SJSA1 (cell line): ENCODE measurements at regions not wholly inside any gene's neighbourhood (a gene's known extent, or its start where the extent isn't known, plus 50 kb on each side); places are given as distances from the start of the nearest gene placed in this dataset.

Experiments used
- DNase-seq, 2 experiments: peaks; one replicate each; pipeline ENCODE4 v3.0.0-alpha.2; 2015 to 2020; ENCODE audit warnings: low spot score in 2 of 2, low read depth in 1 of 2
- H3K27ac ChIP-seq: fragments of 250-450 bp; sonication (Bioruptor Pico); 2 replicates; pipeline ENCODE4 v1.5.1; 2020; ENCODE audit warnings: mild to moderate bottlenecking, moderate library complexity
- H3K27me3 ChIP-seq: fragments of 250-450 bp; sonication (Bioruptor Pico); replicated peaks from 2 replicates; pipeline ENCODE4 v1.5.1; 2020; ENCODE audit warnings: mild to moderate bottlenecking, moderate library complexity
- H3K36me3 ChIP-seq: fragments of 250-450 bp; sonication (Bioruptor Pico); 2 replicates; pipeline ENCODE4 v1.5.1; 2020; ENCODE audit warnings: mild to moderate bottlenecking
- H3K4me1 ChIP-seq: fragments of 250-450 bp; sonication (Bioruptor Pico); replicated peaks from 2 replicates; pipeline ENCODE4 v1.6.1; 2021; ENCODE audit warnings: mild to moderate bottlenecking
- H3K4me3 ChIP-seq: fragments of 250-450 bp; sonication (Bioruptor Pico); 2 replicates; pipeline ENCODE4 v1.5.1; 2020; ENCODE audit warnings: mild to moderate bottlenecking
- H3K9me3 ChIP-seq: fragments of 250-450 bp; sonication (Bioruptor Pico); replicated peaks from 2 replicates; pipeline ENCODE4 v1.5.1; 2020; ENCODE audit warnings: mild to moderate bottlenecking

- H3K27me3 ChIP-seq = no peaks in the 10 kb centered on the region
- H3K36me3 ChIP-seq = no peaks in the 10 kb centered on the region
- DNase-seq = no peak
- no peak overlapping the region for H3K27ac ChIP-seq
- H3K4me3 ChIP-seq = no peak overlapping the region
- H3K4me1 ChIP-seq = no peaks in the 10 kb centered on the region
- no peaks in the 10 kb centered on the region for H3K9me3 ChIP-seq
These were observed 1283.3 kb downstream of the TYW1 start for GRCh38 chr7:68279827-68280400.

- Histone ChIP-seq H3K9me3 (no peaks in the 10 kb centered on the region), H3K4me1 (no peaks in the 10 kb centered on the region), H3K27me3 (no peaks in the 10 kb centered on the region), H3K27ac (no peak overlapping the region), H3K36me3 (no peaks in the 10 kb centered on the region), H3K4me3 (no peak overlapping the region)
- no peak for DNase-seq
These were observed 1284.3 kb downstream of the TYW1 start for GRCh38 chr7:68280931-68281330.

GRCh38 chr7:68288144-68288593 is 1291.5 kb downstream of the TYW1 start:
- Histone ChIP-seq H3K36me3 (no peaks in the 10 kb centered on the region), H3K4me3 (no peak overlapping the region), H3K4me1 (no peaks in the 10 kb centered on the region), H3K27ac (no peak overlapping the region), H3K27me3 (no peaks in the 10 kb centered on the region), H3K9me3 (no peaks in the 10 kb centered on the region; the same call in 1 of the 2 replicates)
- no peak for DNase-seq

GRCh38 chr7:68291710-68292109 is 1295.1 kb downstream of the TYW1 start:
- Histone ChIP-seq H3K27me3 (no peaks in the 10 kb centered on the region), H3K27ac (no peak overlapping the region), H3K4me1 (no peaks in the 10 kb centered on the region), H3K36me3 (no peaks in the 10 kb centered on the region), H3K9me3 (no peaks in the 10 kb centered on the region; the same call in 1 of the 2 replicates), H3K4me3 (no peak overlapping the region)
- DNase-seq = no peak

GRCh38 chr7:68295386-68295785 is 1298.8 kb downstream of the TYW1 start:
- DNase-seq = no peak
- Histone ChIP-seq H3K27me3 (no peaks in the 10 kb centered on the region), H3K27ac (no peak overlapping the region), H3K4me1 (no peaks in the 10 kb centered on the region), H3K9me3 (no peaks in the 10 kb centered on the region; the same call in none of the 2 replicates), H3K36me3 (no peaks in the 10 kb centered on the region), H3K4me3 (no peak overlapping the region)

GRCh38 chr7:68304536-68304935 is 1293.7 kb upstream of the AUTS2 start:
- H3K4me1 ChIP-seq = no peaks in the 10 kb centered on the region
- peaks cover 3% of the 10 kb centered on the region; the same call in 1 of the 2 replicates for H3K9me3 ChIP-seq
- no peaks in the 10 kb centered on the region for H3K36me3 ChIP-seq
- H3K27ac ChIP-seq = no peak overlapping the region
- DNase-seq = no peak
- no peak overlapping the region for H3K4me3 ChIP-seq
- no peaks in the 10 kb centered on the region for H3K27me3 ChIP-seq

GRCh38 chr7:68306692-68307107 is 1291.6 kb upstream of the AUTS2 start:
- peaks cover 3% of the 10 kb centered on the region; the same call in 1 of the 2 replicates for H3K9me3 ChIP-seq
- no peak for DNase-seq
- H3K36me3 ChIP-seq = no peaks in the 10 kb centered on the region

GRCh38 chr7:68309271-68309670 is 1289.0 kb upstream of the AUTS2 start:
- no peak overlapping the region for H3K27ac ChIP-seq
- H3K9me3 ChIP-seq = peaks cover 3% of the 10 kb centered on the region; the same call in 1 of the 2 replicates
- H3K4me3 ChIP-seq = no peak overlapping the region
- no peak for DNase-seq
- H3K27me3 ChIP-seq = no peaks in the 10 kb centered on the region
- H3K4me1 ChIP-seq = no peaks in the 10 kb centered on the region
- H3K36me3 ChIP-seq = no peaks in the 10 kb centered on the region

More at GRCh38 chr7:68306692-68307107, 1291.6 kb upstream of the AUTS2 start:
- Histone ChIP-seq H3K4me1 (no peaks in the 10 kb centered on the region), H3K27me3 (no peaks in the 10 kb centered on the region), H3K4me3 (no peak overlapping the region), H3K27ac (no peak overlapping the region)

- Histone ChIP-seq H3K9me3 (peaks cover 3% of the 10 kb centered on the region; the same call in 1 of the 2 replicates), H3K4me3 (no peak overlapping the region), H3K4me1 (no peaks in the 10 kb centered on the region), H3K36me3 (no peaks in the 10 kb centered on the region), H3K27me3 (no peaks in the 10 kb centered on the region), H3K27ac (no peak overlapping the region)
- DNase-seq = no peak
These were observed 1288.5 kb upstream of the AUTS2 start for GRCh38 chr7:68309806-68310205.

- Histone ChIP-seq H3K4me1 (no peaks in the 10 kb centered on the region), H3K9me3 (no peaks in the 10 kb centered on the region), H3K27ac (no peak overlapping the region), H3K36me3 (no peaks in the 10 kb centered on the region), H3K4me3 (no peak overlapping the region), H3K27me3 (no peaks in the 10 kb centered on the region)
- DNase-seq = no peak
These were observed 1286.3 kb upstream of the AUTS2 start for GRCh38 chr7:68311958-68312357.

- no peaks in the 10 kb centered on the region for H3K9me3 ChIP-seq
- no peaks in the 10 kb centered on the region for H3K27me3 ChIP-seq
- H3K27ac ChIP-seq = no peak overlapping the region
- no peak overlapping the region for H3K4me3 ChIP-seq
- H3K36me3 ChIP-seq = no peaks in the 10 kb centered on the region
- H3K4me1 ChIP-seq = no peaks in the 10 kb centered on the region
- DNase-seq = no peak
These were observed 1284.5 kb upstream of the AUTS2 start for GRCh38 chr7:68313806-68314205.

- no peak for DNase-seq
- no peak overlapping the region for H3K27ac ChIP-seq
- H3K4me3 ChIP-seq = no peak overlapping the region
- no peaks in the 10 kb centered on the region for H3K36me3 ChIP-seq
- H3K4me1 ChIP-seq = no peaks in the 10 kb centered on the region
- H3K9me3 ChIP-seq = no peaks in the 10 kb centered on the region
- H3K27me3 ChIP-seq = no peaks in the 10 kb centered on the region
These were observed 1284.1 kb upstream of the AUTS2 start for GRCh38 chr7:68314208-68314607.

GRCh38 chr7:68317476-68317875 is 1280.8 kb upstream of the AUTS2 start:
- Histone ChIP-seq H3K27me3 (no peaks in the 10 kb centered on the region), H3K4me1 (no peaks in the 10 kb centered on the region), H3K27ac (no peak overlapping the region), H3K4me3 (no peak overlapping the region), H3K36me3 (no peaks in the 10 kb centered on the region), H3K9me3 (no peaks in the 10 kb centered on the region)
- no peak for DNase-seq

- DNase-seq = no peak
- Histone ChIP-seq H3K27me3 (no peaks in the 10 kb centered on the region), H3K27ac (no peak overlapping the region), H3K36me3 (no peaks in the 10 kb centered on the region), H3K9me3 (no peaks in the 10 kb centered on the region), H3K4me3 (no peak overlapping the region), H3K4me1 (no peaks in the 10 kb centered on the region)
These were observed 1279.2 kb upstream of the AUTS2 start for GRCh38 chr7:68319061-68319460.
